GM12875 (cell line): ENCODE measurements at regions not wholly inside any gene's neighbourhood (a gene's known extent, or its start where the extent isn't known, plus 50 kb on each side); places are given as distances from the start of the nearest gene placed in this dataset.
A peak's percentile ranks its signal among the peaks of the same experiment; 100 is the strongest.

Experiments used
- H3K4me3 ChIP-seq: one replicate; pipeline ENCODE4 v1.5.1; 2011; ENCODE audit warnings: low read depth, low read length, control low read depth
- TF ChIP-seq, protein P1 (sequence below): IDR thresholded peaks from 2 replicates; pipeline ENCODE4 v1.5.1; 2011; ENCODE audit warnings: low read depth, mild to moderate bottlenecking, control low read depth, inconsistent platforms, low read length, moderate library complexity, borderline replicate concordance; ENCODE audit not compliant: insufficient read depth

DNA sequence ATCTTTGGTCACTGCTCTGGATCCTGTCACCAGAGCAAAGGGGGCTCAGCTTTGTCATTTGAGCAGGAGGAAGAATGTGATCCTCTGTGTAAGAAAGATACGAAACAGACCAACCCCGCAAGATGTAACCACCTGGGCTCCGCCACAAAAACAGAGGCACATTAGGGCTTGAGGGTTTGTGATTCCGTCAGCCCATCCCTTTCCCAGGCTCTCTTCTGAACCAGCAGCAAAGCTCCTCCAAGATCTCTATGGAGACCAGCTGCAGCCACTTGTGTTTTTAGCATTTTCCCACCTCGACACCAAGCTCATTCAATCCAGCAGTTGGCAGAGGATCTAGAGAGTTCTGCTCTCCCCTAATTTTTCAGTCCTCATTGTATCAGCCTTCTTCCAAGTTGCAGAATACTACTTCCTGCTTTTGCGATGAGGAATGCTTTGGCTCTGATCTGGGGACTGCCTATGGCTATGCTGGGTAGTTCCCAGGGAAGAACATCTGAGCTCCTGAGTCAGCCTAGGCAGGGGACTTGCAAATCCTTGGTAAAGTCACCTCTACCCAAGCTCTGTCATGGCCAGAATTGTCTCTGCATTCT is 139.6 kb upstream of the RAB12 start:
- no peak overlapping the region for H3K4me3 ChIP-seq
- TF ChIP-seq, protein P1, sequence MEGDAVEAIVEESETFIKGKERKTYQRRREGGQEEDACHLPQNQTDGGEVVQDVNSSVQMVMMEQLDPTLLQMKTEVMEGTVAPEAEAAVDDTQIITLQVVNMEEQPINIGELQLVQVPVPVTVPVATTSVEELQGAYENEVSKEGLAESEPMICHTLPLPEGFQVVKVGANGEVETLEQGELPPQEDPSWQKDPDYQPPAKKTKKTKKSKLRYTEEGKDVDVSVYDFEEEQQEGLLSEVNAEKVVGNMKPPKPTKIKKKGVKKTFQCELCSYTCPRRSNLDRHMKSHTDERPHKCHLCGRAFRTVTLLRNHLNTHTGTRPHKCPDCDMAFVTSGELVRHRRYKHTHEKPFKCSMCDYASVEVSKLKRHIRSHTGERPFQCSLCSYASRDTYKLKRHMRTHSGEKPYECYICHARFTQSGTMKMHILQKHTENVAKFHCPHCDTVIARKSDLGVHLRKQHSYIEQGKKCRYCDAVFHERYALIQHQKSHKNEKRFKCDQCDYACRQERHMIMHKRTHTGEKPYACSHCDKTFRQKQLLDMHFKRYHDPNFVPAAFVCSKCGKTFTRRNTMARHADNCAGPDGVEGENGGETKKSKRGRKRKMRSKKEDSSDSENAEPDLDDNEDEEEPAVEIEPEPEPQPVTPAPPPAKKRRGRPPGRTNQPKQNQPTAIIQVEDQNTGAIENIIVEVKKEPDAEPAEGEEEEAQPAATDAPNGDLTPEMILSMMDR = no peak

- no peak overlapping the region for H3K4me3 ChIP-seq
- TF ChIP-seq, protein P1 = no peak
These were observed 137.9 kb upstream of the RAB12 start for GRCh38 chr18:8471372-8471771.

GRCh38 chr18:8474661-8475060 is 134.6 kb upstream of the RAB12 start:
- TF ChIP-seq, protein P1 = no peak
- no peak overlapping the region for H3K4me3 ChIP-seq

GRCh38 chr18:8477615-8478014 is 131.6 kb upstream of the RAB12 start:
- H3K4me3 ChIP-seq = no peak overlapping the region
- TF ChIP-seq, protein P1 = no peak

- TF ChIP-seq, protein P1 = peak; percentile 97
- H3K4me3 ChIP-seq = no peak overlapping the region
These were observed 130.9 kb upstream of the RAB12 start for GRCh38 chr18:8478166-8478967.

GRCh38 chr18:8478968-8479370 is 130.3 kb upstream of the RAB12 start:
- TF ChIP-seq, protein P1 = no peak
- no peak overlapping the region for H3K4me3 ChIP-seq

DNA sequence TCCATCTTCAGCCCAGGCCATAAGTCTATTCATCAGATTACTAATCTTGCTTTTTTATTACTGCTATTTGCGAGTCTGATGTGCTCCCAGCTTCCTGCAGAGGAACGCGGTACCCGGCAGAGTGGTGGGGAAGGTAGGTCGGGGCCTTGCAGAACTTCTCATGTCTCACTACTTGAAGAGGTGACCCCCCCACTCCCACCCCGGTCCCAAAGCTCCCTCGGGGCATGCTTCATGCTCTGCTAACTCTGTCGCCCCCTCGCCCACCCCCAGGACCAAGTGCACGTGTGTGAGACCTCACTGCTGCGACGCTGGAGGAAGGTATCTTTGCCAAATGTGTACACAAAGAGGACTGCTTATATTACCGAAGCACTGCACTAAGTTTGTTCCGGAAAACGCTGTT is 129.4 kb upstream of the RAB12 start:
- H3K4me3 ChIP-seq = no peak overlapping the region
- TF ChIP-seq, protein P1 = no peak
